Liver (tissue), 3 donors: ENCODE measurements at regions not wholly inside any gene's neighbourhood (a gene's known extent, or its start where the extent isn't known, plus 50 kb on each side); places are given as distances from the start of the nearest gene placed in this dataset.
"Not testable (repeated sequence)": the region's sequence is repeated elsewhere in the genome, so short reads cannot be mapped to it uniquely, and the experiment has no call there.

Experiments
- EGR1 ChIP-seq, 2 donors: IDR thresholded peaks; 2 replicates each; pipeline ENCODE4 v1.6.1; 2016 to 2018; ENCODE audit warnings: antibody characterized with exemption in 2 of 2, low read depth in 2 of 2
- FOXA1 ChIP-seq: IDR thresholded peaks from 2 replicates; pipeline ENCODE4 v1.6.1; 2016; ENCODE audit warnings: antibody characterized with exemption
- GABPA ChIP-seq, 2 donors: IDR thresholded peaks in 1 of 2; conservative IDR thresholded peaks in 1 of 2; 2 replicates each; pipeline ENCODE4 v1.6.1; 2016; ENCODE audit warnings: antibody characterized with exemption in 2 of 2, mild to moderate bottlenecking in 1 of 2, moderate library complexity in 1 of 2
- JUND ChIP-seq, 2 donors: IDR thresholded peaks; 2 replicates each; pipeline ENCODE4 v1.6.1; 2016; ENCODE audit warnings: antibody characterized with exemption in 2 of 2
- RAD21 ChIP-seq, 2 donors: IDR thresholded peaks; 2 replicates each; pipeline ENCODE4 v1.6.1; 2016; ENCODE audit warnings: antibody characterized with exemption in 2 of 2, mild to moderate bottlenecking in 2 of 2
- SP1 ChIP-seq: IDR thresholded peaks from 2 replicates; pipeline ENCODE4 v1.6.1; 2018; ENCODE audit warnings: antibody characterized with exemption, mild to moderate bottlenecking
- TAF1 ChIP-seq: conservative IDR thresholded peaks from 2 replicates; pipeline ENCODE4 v1.6.1; 2016; ENCODE audit warnings: antibody characterized with exemption, mild to moderate bottlenecking
- YY1 ChIP-seq: IDR thresholded peaks from 2 replicates; pipeline ENCODE4 v1.6.1; 2016; ENCODE audit warnings: antibody characterized with exemption, mild to moderate bottlenecking
- TF ChIP-seq, protein P1 (sequence below): IDR thresholded peaks from 2 replicates; pipeline ENCODE4 v1.6.1; 2016; ENCODE audit warnings: antibody characterized with exemption
- TF ChIP-seq, protein P2 (sequence below): fragments of 150-350 bp; IDR thresholded peaks from 2 replicates; pipeline ENCODE4 v1.5.1; 2017; ENCODE audit warnings: improper control_type of control experiment, low read depth, low read length; ENCODE audit not compliant: missing input control
- TF ChIP-seq, protein P3 (sequence below): IDR thresholded peaks from 2 replicates; pipeline ENCODE4 v1.6.1; 2016; ENCODE audit warnings: antibody characterized with exemption
- TF ChIP-seq, protein P4 (sequence below): IDR thresholded peaks from 2 replicates; pipeline ENCODE4 v1.6.1; 2016; ENCODE audit warnings: antibody characterized with exemption
- TF ChIP-seq, protein P5 (sequence below): IDR thresholded peaks from 2 replicates; pipeline ENCODE4 v1.6.1; 2016; ENCODE audit warnings: antibody characterized with exemption, mild to moderate bottlenecking
- donor health status: healthy.
- donor health status: healthy.

DNA sequence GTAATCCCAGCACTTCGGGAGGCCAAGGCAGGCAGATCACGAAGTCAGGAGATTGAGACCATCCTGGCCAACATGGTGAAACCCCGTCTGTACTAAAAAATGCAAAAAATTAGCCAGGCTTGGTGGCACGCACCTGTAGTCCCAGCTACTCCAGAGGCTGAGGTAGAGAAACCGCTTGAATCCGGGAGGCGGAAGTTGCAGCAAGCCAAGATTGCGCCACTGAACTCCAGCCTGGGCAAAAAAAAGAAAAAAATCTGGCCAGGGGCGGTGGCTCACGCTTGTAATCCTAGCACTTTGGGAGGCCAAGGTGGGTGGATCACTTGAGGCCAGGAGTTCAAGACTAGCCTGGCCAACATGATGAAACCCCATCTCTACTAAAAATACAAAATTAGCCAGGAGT, 722.7 kb downstream of the FSCB start:
- TF ChIP-seq JUND (IDR thresholded peaks at IDR 0.05); GABPA (IDR thresholded peaks at IDR 0.05 in 1 of 2, conservative IDR thresholded peaks at IDR 0.05 in 1 of 2); TAF1; SP1; RAD21 (IDR thresholded peaks at IDR 0.05); EGR1 (IDR thresholded peaks at IDR 0.05; ENCODE audit: low read depth in 2 of 2); YY1; FOXA1: not testable (repeated sequence)
- TF ChIP-seq, protein P1, sequence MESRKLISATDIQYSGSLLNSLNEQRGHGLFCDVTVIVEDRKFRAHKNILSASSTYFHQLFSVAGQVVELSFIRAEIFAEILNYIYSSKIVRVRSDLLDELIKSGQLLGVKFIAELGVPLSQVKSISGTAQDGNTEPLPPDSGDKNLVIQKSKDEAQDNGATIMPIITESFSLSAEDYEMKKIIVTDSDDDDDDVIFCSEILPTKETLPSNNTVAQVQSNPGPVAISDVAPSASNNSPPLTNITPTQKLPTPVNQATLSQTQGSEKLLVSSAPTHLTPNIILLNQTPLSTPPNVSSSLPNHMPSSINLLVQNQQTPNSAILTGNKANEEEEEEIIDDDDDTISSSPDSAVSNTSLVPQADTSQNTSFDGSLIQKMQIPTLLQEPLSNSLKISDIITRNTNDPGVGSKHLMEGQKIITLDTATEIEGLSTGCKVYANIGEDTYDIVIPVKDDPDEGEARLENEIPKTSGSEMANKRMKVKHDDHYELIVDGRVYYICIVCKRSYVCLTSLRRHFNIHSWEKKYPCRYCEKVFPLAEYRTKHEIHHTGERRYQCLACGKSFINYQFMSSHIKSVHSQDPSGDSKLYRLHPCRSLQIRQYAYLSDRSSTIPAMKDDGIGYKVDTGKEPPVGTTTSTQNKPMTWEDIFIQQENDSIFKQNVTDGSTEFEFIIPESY, result not testable (repeated sequence)
- TF ChIP-seq, protein P2, sequence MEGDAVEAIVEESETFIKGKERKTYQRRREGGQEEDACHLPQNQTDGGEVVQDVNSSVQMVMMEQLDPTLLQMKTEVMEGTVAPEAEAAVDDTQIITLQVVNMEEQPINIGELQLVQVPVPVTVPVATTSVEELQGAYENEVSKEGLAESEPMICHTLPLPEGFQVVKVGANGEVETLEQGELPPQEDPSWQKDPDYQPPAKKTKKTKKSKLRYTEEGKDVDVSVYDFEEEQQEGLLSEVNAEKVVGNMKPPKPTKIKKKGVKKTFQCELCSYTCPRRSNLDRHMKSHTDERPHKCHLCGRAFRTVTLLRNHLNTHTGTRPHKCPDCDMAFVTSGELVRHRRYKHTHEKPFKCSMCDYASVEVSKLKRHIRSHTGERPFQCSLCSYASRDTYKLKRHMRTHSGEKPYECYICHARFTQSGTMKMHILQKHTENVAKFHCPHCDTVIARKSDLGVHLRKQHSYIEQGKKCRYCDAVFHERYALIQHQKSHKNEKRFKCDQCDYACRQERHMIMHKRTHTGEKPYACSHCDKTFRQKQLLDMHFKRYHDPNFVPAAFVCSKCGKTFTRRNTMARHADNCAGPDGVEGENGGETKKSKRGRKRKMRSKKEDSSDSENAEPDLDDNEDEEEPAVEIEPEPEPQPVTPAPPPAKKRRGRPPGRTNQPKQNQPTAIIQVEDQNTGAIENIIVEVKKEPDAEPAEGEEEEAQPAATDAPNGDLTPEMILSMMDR, result not testable (repeated sequence)
- TF ChIP-seq, protein P3, sequence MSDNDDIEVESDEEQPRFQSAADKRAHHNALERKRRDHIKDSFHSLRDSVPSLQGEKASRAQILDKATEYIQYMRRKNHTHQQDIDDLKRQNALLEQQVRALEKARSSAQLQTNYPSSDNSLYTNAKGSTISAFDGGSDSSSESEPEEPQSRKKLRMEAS, result not testable (repeated sequence)
- TF ChIP-seq, protein P4, sequence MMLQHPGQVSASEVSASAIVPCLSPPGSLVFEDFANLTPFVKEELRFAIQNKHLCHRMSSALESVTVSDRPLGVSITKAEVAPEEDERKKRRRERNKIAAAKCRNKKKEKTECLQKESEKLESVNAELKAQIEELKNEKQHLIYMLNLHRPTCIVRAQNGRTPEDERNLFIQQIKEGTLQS, result not testable (repeated sequence)
- TF ChIP-seq, protein P5, sequence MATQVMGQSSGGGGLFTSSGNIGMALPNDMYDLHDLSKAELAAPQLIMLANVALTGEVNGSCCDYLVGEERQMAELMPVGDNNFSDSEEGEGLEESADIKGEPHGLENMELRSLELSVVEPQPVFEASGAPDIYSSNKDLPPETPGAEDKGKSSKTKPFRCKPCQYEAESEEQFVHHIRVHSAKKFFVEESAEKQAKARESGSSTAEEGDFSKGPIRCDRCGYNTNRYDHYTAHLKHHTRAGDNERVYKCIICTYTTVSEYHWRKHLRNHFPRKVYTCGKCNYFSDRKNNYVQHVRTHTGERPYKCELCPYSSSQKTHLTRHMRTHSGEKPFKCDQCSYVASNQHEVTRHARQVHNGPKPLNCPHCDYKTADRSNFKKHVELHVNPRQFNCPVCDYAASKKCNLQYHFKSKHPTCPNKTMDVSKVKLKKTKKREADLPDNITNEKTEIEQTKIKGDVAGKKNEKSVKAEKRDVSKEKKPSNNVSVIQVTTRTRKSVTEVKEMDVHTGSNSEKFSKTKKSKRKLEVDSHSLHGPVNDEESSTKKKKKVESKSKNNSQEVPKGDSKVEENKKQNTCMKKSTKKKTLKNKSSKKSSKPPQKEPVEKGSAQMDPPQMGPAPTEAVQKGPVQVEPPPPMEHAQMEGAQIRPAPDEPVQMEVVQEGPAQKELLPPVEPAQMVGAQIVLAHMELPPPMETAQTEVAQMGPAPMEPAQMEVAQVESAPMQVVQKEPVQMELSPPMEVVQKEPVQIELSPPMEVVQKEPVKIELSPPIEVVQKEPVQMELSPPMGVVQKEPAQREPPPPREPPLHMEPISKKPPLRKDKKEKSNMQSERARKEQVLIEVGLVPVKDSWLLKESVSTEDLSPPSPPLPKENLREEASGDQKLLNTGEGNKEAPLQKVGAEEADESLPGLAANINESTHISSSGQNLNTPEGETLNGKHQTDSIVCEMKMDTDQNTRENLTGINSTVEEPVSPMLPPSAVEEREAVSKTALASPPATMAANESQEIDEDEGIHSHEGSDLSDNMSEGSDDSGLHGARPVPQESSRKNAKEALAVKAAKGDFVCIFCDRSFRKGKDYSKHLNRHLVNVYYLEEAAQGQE, result not testable (repeated sequence)
